Sigmoid colon (tissue), 4 donors: ENCODE measurements at regions not wholly inside any gene's neighbourhood (a gene's known extent, or its start where the extent isn't known, plus 50 kb on each side); places are given as distances from the start of the nearest gene placed in this dataset.

Experiments
- EP300 ChIP-seq, 4 donors: sonication (generic); formaldehyde crosslinking; IDR thresholded peaks; one replicate each; pipeline ENCODE4 v1.6.1; 2017; ENCODE audit warnings: antibody characterized with exemption in 4 of 4
- POLR2A ChIP-seq, 2 donors: fragments of 450-650 bp; IDR thresholded peaks; one replicate each; pipeline ENCODE4 v1.6.1; 2016; ENCODE audit warnings: antibody characterized with exemption in 2 of 2, mild to moderate bottlenecking in 2 of 2, moderate library complexity in 2 of 2
- POLR2AphosphoS5 ChIP-seq, 4 donors: sonication (generic); formaldehyde crosslinking; IDR thresholded peaks; one replicate each; pipeline ENCODE4 v1.6.1; 2017; ENCODE audit warnings: antibody characterized with exemption in 4 of 4
- TF ChIP-seq, protein P1 (sequence below), 4 experiments: fragments of 450-650 bp in 3 of 4; fragments of 200-600 bp in 1 of 4; IDR thresholded peaks; one replicate each; pipeline ENCODE4 v1.5.1; 2016 to 2019; ENCODE audit warnings: antibody characterized with exemption in 4 of 4, mild to moderate bottlenecking in 3 of 4, moderate library complexity in 2 of 4

GRCh38 chr20:55067158-55067825 lies 591.9 kb downstream of the DOK5 start:
- TF ChIP-seq POLR2AphosphoS5 (IDR thresholded peaks at IDR 0.05) (no peak), EP300 (IDR thresholded peaks at IDR 0.05) (no peak), POLR2A (IDR thresholded peaks at IDR 0.05) (no peak)
- TF ChIP-seq, protein P1, sequence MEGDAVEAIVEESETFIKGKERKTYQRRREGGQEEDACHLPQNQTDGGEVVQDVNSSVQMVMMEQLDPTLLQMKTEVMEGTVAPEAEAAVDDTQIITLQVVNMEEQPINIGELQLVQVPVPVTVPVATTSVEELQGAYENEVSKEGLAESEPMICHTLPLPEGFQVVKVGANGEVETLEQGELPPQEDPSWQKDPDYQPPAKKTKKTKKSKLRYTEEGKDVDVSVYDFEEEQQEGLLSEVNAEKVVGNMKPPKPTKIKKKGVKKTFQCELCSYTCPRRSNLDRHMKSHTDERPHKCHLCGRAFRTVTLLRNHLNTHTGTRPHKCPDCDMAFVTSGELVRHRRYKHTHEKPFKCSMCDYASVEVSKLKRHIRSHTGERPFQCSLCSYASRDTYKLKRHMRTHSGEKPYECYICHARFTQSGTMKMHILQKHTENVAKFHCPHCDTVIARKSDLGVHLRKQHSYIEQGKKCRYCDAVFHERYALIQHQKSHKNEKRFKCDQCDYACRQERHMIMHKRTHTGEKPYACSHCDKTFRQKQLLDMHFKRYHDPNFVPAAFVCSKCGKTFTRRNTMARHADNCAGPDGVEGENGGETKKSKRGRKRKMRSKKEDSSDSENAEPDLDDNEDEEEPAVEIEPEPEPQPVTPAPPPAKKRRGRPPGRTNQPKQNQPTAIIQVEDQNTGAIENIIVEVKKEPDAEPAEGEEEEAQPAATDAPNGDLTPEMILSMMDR (IDR thresholded peaks at IDR 0.05), result no peak
